ENCODE measurements at regions not wholly inside any gene's neighbourhood (a gene's known extent, or its start where the extent isn't known, plus 50 kb on each side); places are given as distances from the start of the nearest gene placed in this dataset.
"Not testable (repeated sequence)": the region's sequence is repeated elsewhere in the genome, so short reads cannot be mapped to it uniquely, and the experiment has no call there.

DNA sequence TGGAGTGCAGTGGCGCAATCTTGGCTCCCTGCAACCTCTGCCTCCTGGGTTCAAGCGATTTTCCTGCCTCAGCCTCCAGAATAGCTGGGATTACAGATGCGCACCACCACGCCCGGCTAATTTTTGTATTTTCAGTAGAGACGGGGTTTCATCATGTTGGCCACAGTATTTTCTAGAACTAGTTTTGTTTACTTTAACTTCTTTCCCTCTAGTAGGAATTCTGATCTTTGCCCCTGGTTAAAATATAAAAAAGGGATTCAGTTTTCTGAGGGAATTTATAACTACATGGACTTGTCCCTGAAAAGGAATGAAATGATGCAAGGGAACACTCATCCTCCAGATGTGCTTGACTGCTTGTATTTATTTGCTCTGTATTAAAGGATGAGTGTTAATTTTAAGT is 628.9 kb downstream of the ETNK1 start:
- not testable (repeated sequence) for DNase-seq (ENCODE audit: low spot score)

GRCh38 chr12:23259558-23259957 is 634.6 kb downstream of the ETNK1 start:
- DNase-seq (ENCODE audit: low spot score): no peak

- no peak for DNase-seq (ENCODE audit: low spot score)
These were observed 637.7 kb downstream of the ETNK1 start for GRCh38 chr12:23262670-23263069.

DNA sequence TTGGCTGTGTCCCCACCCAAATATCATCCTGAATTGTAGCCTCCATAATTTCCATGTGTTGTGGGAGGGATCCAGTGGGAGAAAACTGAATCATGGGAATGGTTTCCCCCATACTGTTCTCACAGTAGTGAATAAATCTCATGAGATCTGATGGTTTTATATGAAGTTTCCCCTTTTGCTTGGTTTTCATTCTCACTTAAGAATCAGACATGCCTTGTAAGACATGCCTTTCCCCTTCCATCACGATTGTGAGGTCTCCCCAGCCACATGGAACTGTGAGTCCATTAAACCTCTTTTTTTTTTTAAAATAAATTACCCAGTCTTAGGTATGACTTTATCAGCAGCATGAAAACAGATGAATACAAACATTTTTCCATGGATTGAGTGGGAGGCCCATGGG is 652.9 kb downstream of the ETNK1 start:
- DNase-seq (ENCODE audit: low spot score): no peak

DNA sequence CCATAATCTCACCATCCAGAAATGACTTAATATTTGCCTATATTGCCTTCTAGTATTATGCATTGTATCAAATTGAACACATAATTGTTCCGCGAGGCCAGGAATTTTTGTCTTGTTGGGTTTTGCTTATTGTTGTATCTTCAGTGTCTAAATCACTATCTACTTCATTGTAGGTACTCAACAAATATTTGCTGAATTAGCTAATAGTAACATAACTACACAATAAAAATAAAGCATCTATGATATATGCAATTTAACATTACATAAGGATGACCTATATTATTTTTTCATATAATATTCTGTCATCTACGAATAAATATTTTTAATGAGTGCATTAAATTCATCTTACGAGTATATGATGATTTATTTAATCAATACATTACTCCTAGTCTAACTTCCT is 656.3 kb downstream of the ETNK1 start:
- no peak for DNase-seq (ENCODE audit: low spot score)

GRCh38 chr12:23282701-23283100 is 657.7 kb downstream of the ETNK1 start:
- DNase-seq (ENCODE audit: low spot score): no peak

DNA sequence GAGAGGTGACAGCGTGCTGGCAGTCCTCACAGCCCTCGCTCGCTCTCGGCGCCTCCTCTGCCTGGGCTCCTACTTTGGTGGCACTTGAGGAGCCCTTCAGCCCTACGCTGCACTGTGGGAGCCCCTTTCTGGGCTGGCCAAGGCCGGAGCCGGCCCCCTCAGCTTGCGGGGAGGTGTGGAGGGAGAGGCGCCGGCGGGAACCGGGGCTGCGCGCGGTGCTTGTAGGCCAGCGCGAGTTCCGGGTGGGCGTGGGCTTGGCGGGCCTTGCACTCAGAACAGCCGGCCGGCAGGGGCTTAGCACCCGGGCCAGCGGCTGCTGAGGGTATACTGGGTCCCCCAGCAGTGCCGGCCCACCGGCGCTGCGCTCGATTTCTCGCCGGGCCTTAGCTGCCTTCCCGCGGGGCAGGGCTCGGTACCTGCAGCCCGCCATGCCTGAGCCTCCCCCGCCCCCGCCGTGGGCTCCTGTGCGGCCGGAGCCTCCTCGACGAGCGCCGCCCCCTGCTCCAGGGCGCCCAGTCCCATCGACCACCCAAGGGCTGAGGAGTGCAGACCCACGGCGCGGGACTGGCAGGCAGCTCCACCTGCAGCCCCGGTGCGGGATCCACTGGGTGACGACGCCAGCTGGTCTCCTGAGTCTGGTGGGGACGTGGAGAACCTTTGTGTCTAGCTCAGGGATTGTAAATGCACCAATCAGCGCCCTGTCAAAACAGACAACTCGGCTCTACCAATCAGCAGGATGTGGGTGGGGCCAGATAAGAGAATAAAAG is 661.0 kb downstream of the ETNK1 start:
- not testable (repeated sequence) for DNase-seq (ENCODE audit: low spot score)

DNA sequence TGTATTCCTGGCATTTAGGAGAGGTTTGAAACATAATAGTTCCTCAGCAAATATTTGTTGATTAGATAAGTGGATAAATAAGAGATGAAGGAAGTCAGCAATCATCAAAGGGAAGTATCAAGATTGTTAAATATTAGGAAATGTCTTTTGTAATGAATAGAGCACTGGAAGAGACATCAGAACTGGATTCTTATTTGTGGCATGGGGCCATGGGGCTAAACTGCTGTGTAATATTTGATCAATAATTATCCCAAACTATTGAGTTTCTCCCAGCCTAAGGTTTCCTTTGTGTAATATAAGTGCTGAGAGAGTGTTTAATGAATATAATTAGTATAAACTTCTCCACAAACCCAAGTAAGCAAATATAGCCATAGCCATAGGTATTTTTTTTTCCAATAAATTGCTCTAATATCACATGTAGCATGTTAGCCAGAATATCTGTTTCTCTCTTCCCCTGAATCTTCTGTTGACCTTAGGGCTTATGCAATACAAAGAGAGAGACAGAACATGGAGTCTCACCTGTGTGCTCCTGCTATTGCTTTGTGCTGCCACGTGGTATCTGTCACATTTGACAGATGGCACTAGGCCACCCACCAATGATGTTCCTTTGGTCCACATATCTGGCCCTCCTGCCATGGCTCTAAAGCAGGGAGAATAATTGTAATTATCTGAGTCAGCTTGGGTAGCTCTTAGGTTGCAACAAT is 658.7 kb downstream of the SOX5 start:
- no peak for DNase-seq (ENCODE audit: low spot score)

DNA sequence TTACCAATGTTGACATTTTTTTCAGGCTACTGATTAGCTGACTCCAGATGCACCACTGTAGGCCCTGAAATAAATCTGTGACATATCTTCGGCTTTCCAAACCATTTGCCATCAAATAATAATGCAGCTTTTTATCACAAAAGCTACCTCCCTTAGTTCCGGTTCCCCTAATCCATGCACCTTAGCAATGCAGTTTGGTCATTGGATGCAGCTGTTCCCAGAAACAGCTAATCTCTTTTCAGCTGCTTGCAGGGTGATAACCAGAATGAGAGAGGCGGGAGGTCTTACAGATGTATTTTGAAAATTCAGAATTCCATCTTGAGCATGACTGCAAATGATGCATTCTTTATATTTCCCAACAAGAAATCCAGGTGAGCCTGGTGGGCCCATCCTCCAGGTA is 646.2 kb downstream of the SOX5 start:
- DNase-seq (ENCODE audit: low spot score): no peak

DNA sequence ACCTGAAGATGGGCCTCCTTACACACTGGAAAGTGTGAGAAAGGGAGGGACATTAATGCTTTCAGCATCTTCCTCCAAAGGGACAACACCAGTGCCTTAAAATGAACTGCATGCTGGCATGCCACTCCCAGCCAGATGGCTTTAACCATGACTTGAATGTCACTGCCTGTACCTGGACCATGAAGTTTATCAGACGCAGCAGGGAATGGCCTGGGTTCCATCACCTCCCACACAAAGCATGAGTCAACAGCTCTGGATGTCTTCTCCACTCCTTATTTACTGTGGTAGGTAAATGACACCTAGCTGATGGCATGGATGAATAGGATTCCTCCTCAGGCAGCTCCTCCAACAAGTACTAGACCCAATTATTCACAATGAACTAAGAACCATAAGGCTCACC is 645.6 kb downstream of the SOX5 start:
- no peak for DNase-seq (ENCODE audit: low spot score)

DNA sequence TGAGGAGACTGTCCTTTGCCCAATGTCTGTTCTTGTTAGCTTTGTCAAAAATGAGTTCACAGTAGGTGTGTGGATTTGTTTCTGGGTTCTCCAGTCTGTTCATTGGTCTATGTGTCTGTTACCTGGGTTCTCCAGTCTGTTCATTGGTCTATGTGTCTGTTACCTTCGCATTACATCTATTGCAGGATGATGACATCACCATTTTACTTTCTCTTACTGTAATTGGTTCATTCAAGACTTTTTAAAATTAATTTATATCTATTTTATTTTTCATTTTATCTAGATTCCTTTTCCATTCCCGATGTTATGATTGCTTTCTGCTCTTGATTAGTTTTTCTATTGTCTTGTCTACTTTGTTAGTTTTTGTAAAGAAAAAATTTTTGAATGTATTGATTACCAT is 615.5 kb downstream of the SOX5 start:
- DNase-seq (ENCODE audit: low spot score): no peak

- no peak for DNase-seq (ENCODE audit: low spot score)
These were observed 613.9 kb downstream of the SOX5 start for GRCh38 chr12:23335593-23335992.

GRCh38 chr12:23337213-23337612 is 612.3 kb downstream of the SOX5 start:
- DNase-seq (ENCODE audit: low spot score): no peak

GRCh38 chr12:23340351-23340750 is 609.1 kb downstream of the SOX5 start:
- no peak for DNase-seq (ENCODE audit: low spot score)

GRCh38 chr12:23342407-23342806 is 607.1 kb downstream of the SOX5 start:
- no peak for DNase-seq (ENCODE audit: low spot score)

GRCh38 chr12:23349564-23349963 is 599.9 kb downstream of the SOX5 start:
- no peak for DNase-seq (ENCODE audit: low spot score)

DNA sequence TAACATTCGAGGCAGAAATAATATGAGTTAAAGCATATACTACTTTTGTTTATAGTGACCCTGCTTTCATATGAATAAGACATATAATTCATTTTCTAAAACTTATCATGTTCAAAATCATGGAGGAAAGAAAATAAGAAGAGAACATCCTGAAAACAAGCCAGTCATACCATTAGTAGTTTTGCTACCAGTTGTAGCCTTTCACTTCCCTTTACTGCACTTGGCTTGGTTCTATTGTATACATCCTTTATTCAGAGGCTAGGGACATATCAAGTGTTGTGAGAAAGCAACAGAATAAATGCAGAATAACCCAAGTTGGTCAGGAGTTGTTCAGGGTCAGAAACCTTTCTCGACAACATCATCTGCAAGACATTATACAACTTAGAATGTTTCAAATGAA is 598.7 kb downstream of the SOX5 start:
- DNase-seq (ENCODE audit: low spot score): no peak

DNA sequence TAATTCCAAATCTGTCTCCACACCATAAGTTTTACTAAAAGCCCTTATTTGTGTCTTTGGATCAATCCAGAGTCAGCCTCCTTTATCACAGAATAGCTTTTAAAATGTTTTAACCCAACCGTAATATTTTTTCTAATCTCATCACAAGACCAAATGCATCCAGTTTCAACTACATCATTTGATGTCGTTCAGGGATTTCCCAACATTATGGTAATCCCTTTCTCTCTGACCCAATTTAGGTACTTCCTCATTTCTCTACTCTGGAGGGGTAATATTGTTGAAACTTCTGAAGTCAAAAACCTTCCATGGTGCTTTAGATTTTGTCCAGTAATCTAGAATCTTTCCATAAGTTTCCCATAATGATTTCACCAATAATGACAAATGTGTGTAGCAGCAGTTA is 596.8 kb downstream of the SOX5 start:
- no peak for DNase-seq (ENCODE audit: low spot score)

DNA sequence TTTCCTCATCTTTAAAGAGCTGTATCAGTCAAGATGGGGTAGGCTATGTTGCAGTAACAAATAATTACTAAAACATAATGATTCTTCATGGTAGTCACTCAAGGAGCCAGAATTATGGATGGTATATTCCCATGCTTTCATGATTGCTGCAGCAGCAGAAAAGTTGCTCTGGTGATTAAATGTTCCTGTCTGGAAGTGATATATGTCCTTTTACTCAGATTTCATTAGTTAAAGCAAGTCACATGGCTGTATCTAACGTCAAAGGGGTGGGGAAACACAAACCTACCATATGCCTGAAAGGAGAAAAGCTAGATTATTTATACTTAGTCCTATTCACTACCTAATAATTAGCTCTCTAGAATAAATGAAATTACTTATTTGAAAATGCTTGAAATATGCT is 594.7 kb downstream of the SOX5 start:
- DNase-seq (ENCODE audit: low spot score): no peak

DNA sequence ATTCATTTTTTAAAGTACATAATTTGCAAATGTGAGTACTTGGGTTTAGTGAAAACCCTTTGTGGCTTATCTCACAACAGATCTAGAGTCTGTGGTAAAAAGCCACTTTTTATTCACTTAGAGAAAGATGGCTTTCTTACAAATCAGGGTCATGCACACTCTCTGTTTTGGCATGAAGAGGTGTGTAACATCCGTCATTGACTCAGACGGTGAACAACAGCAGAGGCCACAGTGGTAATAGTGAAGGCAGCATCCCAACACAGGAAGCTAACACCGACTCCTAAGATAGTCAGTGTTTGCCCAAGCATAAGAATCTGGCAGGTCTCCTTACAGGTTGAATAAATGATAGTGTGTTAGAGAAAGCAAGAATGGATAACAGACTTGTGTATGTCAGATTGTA is 593.0 kb downstream of the SOX5 start:
- DNase-seq (ENCODE audit: low spot score): no peak

GRCh38 chr12:23356927-23357708 is 592.4 kb downstream of the SOX5 start:
- no peak for DNase-seq (ENCODE audit: low spot score)

GRCh38 chr12:23359975-23360701 is 589.3 kb downstream of the SOX5 start:
- DNase-seq (ENCODE audit: low spot score): no peak

Measured in HuH-7.5 (cell line).